HCT116 (cell line): ENCODE measurements at regions not wholly inside any gene's neighbourhood (a gene's known extent, or its start where the extent isn't known, plus 50 kb on each side); places are given as distances from the start of the nearest gene placed in this dataset.

Source experiments
- ATAC-seq: fragments of 200-7000 bp; cut with Tn5 transposase; 2 replicates; pipeline ENCODE4 v1.9.1; 2020; ENCODE audit warnings: mild to moderate bottlenecking, moderate library complexity
- BruUV-seq: library from RNA; stranded (reverse); fragments of 400-500 nt; replicated peaks from 2 replicates; lab custom pipeline; 2021; lab: Mats Ljungman, UMichigan
- CTCF ChIA-PET: fragments of 300-600 bp; sonication (Branson Sonifier 250); formaldehyde crosslinking; loops from one replicate; lab custom pipeline; 2021; ENCODE audit warnings: antibody characterized with exemption; lab: Charles Lee
- POLR2A ChIA-PET: fragments of 300-600, 350-600 bp; sonication (Branson Sonifier 250); formaldehyde crosslinking; loops from one replicate; lab custom pipeline; 2021; ENCODE audit warnings: antibody characterized with exemption; lab: Charles Lee
- RAD21 ChIA-PET, 2 experiments: fragments of 300-600 bp; sonication (Branson Sonifier 250); formaldehyde crosslinking; loops; one replicate each; lab custom pipeline; 2023; ENCODE audit warnings: low total read pairs in 2 of 2; ENCODE audit not compliant: uncharacterized antibody in 2 of 2, unreplicated experiment in 2 of 2, low non-redundant PET in 1 of 2; lab: Charles Lee
- DNase-seq: peaks from one replicate; pipeline ENCODE4 v3.0.0-alpha.2; 2010; ENCODE audit warnings: low read depth, low spot score
- H2AFZ ChIP-seq: fragments of 200-600 bp; shearing (Covaris generic), sonication (generic); 2 replicates; pipeline ENCODE4 v1.6.1; 2017; ENCODE audit warnings: low read depth, mixed run types, mixed read lengths, antibody characterized with exemption, low read length; ENCODE audit not compliant: poor library complexity, severe bottlenecking
- H3K27ac ChIP-seq: 2 replicates; pipeline ENCODE4 v1.5.1; 2012; ENCODE audit warnings: low read depth, low read length
- H3K27me3 ChIP-seq: fragments of 200-600 bp; sonication (generic); 2 replicates; pipeline ENCODE4 v1.6.1; 2016; ENCODE audit warnings: mixed run types, low read length, mixed read lengths; ENCODE audit not compliant: insufficient read depth
- H3K36me3 ChIP-seq, 2 experiments: fragments of 200-500 bp in 1 of 2; fragments of 200-600 bp in 1 of 2; sonication (Bioruptor generic) in 1 of 2; sonication (generic) in 1 of 2; 2 replicates each; pipeline versions ENCODE4 v1.5.1 to v1.6.1; 2014 to 2016; ENCODE audit warnings: low read length in 2 of 2, inconsistent platforms in 1 of 2, mixed read lengths in 1 of 2, mixed run types in 1 of 2; ENCODE audit not compliant: insufficient read depth in 2 of 2, control insufficient read depth in 1 of 2
- H3K4me1 ChIP-seq, 2 experiments: fragments of 200-600 bp in 1 of 2; sonication (generic) in 1 of 2; 2 replicates each; pipeline versions ENCODE4 v1.5.1 to v1.6.1; 2012 to 2017; ENCODE audit warnings: low read length in 2 of 2, inconsistent platforms in 1 of 2, mild to moderate bottlenecking in 1 of 2, mixed read lengths in 1 of 2, mixed run types in 1 of 2, moderate library complexity in 1 of 2; ENCODE audit not compliant: insufficient read depth in 2 of 2, control insufficient read depth in 1 of 2
- H3K4me2 ChIP-seq: fragments of 200-600 bp; sonication (generic); 2 replicates; pipeline ENCODE4 v1.6.1; 2017; ENCODE audit warnings: mixed run types, low read length, mixed read lengths
- H3K4me3 ChIP-seq, 2 experiments: fragments of 200-600 bp in 1 of 2; sonication (generic) in 1 of 2; replicated peaks in 1 of 2; 2 replicates each; pipeline ENCODE4 v1.5.1; 2011 to 2016; ENCODE audit warnings: low read length in 2 of 2, control low read depth in 1 of 2, low read depth in 1 of 2, mild to moderate bottlenecking in 1 of 2, mixed read lengths in 1 of 2, mixed run types in 1 of 2
- H3K79me2 ChIP-seq: fragments of 200-600 bp; sonication (generic); 2 replicates; pipeline ENCODE4 v1.6.1; 2017; ENCODE audit warnings: mild to moderate bottlenecking, mixed run types, low read length, moderate library complexity, mixed read lengths; ENCODE audit not compliant: insufficient read depth
- H3K9ac ChIP-seq: fragments of 200-600 bp; sonication (generic); 2 replicates; pipeline ENCODE4 v1.6.1; 2016; ENCODE audit warnings: low read length, mixed read lengths
- H3K9me2 ChIP-seq: fragments of 200-600 bp; sonication (generic), shearing (Covaris generic); 2 replicates; pipeline ENCODE4 v1.6.1; 2017; ENCODE audit warnings: mixed run types, mild to moderate bottlenecking, moderate library complexity; ENCODE audit not compliant: insufficient read depth
- H3K9me3 ChIP-seq, 2 experiments: fragments of 200-500 bp in 1 of 2; fragments of 200-600 bp in 1 of 2; sonication (Bioruptor generic) in 1 of 2; sonication (generic) in 1 of 2; 2 replicates each; pipeline ENCODE4 v1.6.1; 2014 to 2017; ENCODE audit warnings: low read length in 2 of 2, mixed read lengths in 2 of 2, inconsistent platforms in 1 of 2, low read depth in 1 of 2, mild to moderate bottlenecking in 1 of 2, mixed run types in 1 of 2, moderate library complexity in 1 of 2; ENCODE audit not compliant: control insufficient read depth in 1 of 2, insufficient read depth in 1 of 2
- H4K20me1 ChIP-seq: fragments of 200-600 bp; sonication (generic), shearing (Covaris generic); 2 replicates; pipeline ENCODE4 v1.6.1; 2017; ENCODE audit warnings: mixed run types, mild to moderate bottlenecking, moderate library complexity; ENCODE audit not compliant: insufficient read depth
- CEBPB ChIP-seq: IDR thresholded peaks from 2 replicates; pipeline ENCODE4 v1.6.1; 2012; ENCODE audit warnings: low read depth
- ELF1 ChIP-seq: IDR thresholded peaks from 2 replicates; pipeline ENCODE4 v1.6.1; 2012; ENCODE audit warnings: low read depth, borderline replicate concordance
- FOSL1 ChIP-seq: IDR thresholded peaks from 2 replicates; pipeline ENCODE4 v1.6.1; 2012; ENCODE audit warnings: low read depth
- POLR2A ChIP-seq: IDR thresholded peaks from 2 replicates; pipeline ENCODE4 v1.7.0; 2011; ENCODE audit warnings: borderline replicate concordance; ENCODE audit not compliant: insufficient read depth, insufficient read length; ENCODE audit errors: extremely low read depth
- POLR2AphosphoS5 ChIP-seq: IDR thresholded peaks from 2 replicates; pipeline ENCODE4 v1.6.1; 2011; ENCODE audit warnings: mild to moderate bottlenecking, low read depth, low read length, moderate library complexity
- RAD21 ChIP-seq: IDR thresholded peaks from 2 replicates; pipeline ENCODE4 v1.6.1; 2012; ENCODE audit warnings: low read depth, mild to moderate bottlenecking
- SRF ChIP-seq: IDR thresholded peaks from 2 replicates; pipeline ENCODE4 v1.6.1; 2012; ENCODE audit warnings: low read depth
- intact Hi-C: fragments of 100-400 bp; cut with micrococcal nuclease; formaldehyde crosslinking; loops from 2 replicates; pipeline ENCODE4 v1.10.0; 2022
- TF ChIP-seq, protein P1 (sequence below): IDR thresholded peaks from 2 replicates; pipeline ENCODE4 v1.6.1; 2012; ENCODE audit warnings: low read depth
- TF ChIP-seq, protein P2 (sequence below), 3 experiments: fragments of 200-600 bp in 1 of 3; sonication (generic) in 1 of 3; IDR thresholded peaks in 2 of 3; conservative IDR thresholded peaks in 1 of 3; 2 replicates each; pipeline ENCODE4 v1.5.1; 2012 to 2017; ENCODE audit warnings: low read depth in 2 of 3, low read length in 2 of 3, antibody characterized with exemption in 1 of 3, borderline replicate concordance in 1 of 3, control low read depth in 1 of 3, mild to moderate bottlenecking in 1 of 3, mixed read lengths in 1 of 3, mixed run types in 1 of 3, moderate library complexity in 1 of 3; ENCODE audit not compliant: insufficient read depth in 1 of 3
- TF ChIP-seq, protein P3 (sequence below): IDR thresholded peaks from 2 replicates; pipeline ENCODE4 v1.6.1; 2011; ENCODE audit warnings: mild to moderate bottlenecking, low read length, moderate library complexity; ENCODE audit not compliant: insufficient replicate concordance; ENCODE audit errors: extremely low read depth

DNA sequence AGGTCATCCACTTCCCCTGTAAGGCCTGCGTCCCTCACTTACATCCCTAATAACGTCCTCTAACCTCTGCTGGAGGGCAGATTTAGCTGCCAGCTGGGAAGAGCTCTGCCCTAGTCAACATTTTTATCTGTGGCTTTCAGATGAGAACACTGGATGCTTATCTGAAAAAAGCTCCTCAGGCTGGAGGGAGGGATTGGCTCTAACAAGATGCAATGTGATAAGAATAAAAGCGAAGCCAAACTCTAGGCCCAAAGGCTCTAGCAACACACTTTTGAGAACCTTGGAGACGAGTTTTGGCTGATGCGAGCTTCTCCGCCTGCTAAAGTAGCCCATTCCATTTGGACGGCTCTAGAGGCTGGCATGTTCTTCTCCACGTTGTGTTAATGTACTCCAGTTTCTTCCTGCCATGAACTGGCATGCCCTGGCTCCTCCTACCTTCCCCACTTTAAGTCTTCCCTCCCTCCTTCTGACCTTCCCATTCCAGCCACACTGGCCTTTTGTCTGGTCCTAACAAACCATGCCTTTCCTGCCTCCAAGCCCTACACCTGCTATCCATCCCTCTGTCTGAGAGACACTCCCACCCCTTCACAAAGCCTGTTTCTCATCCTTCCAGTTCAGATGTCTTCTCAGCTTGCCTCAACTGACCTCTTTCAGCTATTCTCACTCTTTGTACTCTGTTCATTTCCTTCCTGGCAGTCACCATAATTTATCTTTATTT, 62.5 kb upstream of the ATRNL1 start:
- no peak for DNase-seq
- Histone ChIP-seq H3K9me2 (no peaks in the 10 kb centered on the region), H3K79me2 (no peaks in the 10 kb centered on the region), H3K36me3 (no peaks in the 10 kb centered on the region), H3K9ac (no peak overlapping the region), H3K4me3 (no peak overlapping the region), H3K4me1 (no peaks in the 10 kb centered on the region), H3K27ac (no peak overlapping the region), H3K9me3 (no peaks in the 10 kb centered on the region), H4K20me1 (no peaks in the 10 kb centered on the region), H3K27me3 (no peaks in the 10 kb centered on the region), H3K4me2 (no peak overlapping the region), H2AFZ (no peak overlapping the region)
- TF ChIP-seq FOSL1 (no peak), POLR2A (no peak), RAD21 (no peak), ELF1 (no peak), SRF (no peak), CEBPB (no peak), POLR2AphosphoS5 (no peak)
- TF ChIP-seq, protein P1, sequence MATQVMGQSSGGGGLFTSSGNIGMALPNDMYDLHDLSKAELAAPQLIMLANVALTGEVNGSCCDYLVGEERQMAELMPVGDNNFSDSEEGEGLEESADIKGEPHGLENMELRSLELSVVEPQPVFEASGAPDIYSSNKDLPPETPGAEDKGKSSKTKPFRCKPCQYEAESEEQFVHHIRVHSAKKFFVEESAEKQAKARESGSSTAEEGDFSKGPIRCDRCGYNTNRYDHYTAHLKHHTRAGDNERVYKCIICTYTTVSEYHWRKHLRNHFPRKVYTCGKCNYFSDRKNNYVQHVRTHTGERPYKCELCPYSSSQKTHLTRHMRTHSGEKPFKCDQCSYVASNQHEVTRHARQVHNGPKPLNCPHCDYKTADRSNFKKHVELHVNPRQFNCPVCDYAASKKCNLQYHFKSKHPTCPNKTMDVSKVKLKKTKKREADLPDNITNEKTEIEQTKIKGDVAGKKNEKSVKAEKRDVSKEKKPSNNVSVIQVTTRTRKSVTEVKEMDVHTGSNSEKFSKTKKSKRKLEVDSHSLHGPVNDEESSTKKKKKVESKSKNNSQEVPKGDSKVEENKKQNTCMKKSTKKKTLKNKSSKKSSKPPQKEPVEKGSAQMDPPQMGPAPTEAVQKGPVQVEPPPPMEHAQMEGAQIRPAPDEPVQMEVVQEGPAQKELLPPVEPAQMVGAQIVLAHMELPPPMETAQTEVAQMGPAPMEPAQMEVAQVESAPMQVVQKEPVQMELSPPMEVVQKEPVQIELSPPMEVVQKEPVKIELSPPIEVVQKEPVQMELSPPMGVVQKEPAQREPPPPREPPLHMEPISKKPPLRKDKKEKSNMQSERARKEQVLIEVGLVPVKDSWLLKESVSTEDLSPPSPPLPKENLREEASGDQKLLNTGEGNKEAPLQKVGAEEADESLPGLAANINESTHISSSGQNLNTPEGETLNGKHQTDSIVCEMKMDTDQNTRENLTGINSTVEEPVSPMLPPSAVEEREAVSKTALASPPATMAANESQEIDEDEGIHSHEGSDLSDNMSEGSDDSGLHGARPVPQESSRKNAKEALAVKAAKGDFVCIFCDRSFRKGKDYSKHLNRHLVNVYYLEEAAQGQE = no peak
- TF ChIP-seq, protein P2, sequence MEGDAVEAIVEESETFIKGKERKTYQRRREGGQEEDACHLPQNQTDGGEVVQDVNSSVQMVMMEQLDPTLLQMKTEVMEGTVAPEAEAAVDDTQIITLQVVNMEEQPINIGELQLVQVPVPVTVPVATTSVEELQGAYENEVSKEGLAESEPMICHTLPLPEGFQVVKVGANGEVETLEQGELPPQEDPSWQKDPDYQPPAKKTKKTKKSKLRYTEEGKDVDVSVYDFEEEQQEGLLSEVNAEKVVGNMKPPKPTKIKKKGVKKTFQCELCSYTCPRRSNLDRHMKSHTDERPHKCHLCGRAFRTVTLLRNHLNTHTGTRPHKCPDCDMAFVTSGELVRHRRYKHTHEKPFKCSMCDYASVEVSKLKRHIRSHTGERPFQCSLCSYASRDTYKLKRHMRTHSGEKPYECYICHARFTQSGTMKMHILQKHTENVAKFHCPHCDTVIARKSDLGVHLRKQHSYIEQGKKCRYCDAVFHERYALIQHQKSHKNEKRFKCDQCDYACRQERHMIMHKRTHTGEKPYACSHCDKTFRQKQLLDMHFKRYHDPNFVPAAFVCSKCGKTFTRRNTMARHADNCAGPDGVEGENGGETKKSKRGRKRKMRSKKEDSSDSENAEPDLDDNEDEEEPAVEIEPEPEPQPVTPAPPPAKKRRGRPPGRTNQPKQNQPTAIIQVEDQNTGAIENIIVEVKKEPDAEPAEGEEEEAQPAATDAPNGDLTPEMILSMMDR (IDR thresholded peaks at IDR 0.05 in 2 of 3, conservative IDR thresholded peaks at IDR 0.05 in 1 of 3; ENCODE audit: borderline replicate concordance in 1 of 3, insufficient read depth in 1 of 3, low read depth in 2 of 3, low read length in 2 of 3) = no peak
- TF ChIP-seq, protein P3, sequence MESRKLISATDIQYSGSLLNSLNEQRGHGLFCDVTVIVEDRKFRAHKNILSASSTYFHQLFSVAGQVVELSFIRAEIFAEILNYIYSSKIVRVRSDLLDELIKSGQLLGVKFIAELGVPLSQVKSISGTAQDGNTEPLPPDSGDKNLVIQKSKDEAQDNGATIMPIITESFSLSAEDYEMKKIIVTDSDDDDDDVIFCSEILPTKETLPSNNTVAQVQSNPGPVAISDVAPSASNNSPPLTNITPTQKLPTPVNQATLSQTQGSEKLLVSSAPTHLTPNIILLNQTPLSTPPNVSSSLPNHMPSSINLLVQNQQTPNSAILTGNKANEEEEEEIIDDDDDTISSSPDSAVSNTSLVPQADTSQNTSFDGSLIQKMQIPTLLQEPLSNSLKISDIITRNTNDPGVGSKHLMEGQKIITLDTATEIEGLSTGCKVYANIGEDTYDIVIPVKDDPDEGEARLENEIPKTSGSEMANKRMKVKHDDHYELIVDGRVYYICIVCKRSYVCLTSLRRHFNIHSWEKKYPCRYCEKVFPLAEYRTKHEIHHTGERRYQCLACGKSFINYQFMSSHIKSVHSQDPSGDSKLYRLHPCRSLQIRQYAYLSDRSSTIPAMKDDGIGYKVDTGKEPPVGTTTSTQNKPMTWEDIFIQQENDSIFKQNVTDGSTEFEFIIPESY = no peak
- ChIA-PET CTCF (no interaction called here), RAD21 (interaction anchor here in 1 of 2 experiments (0.7 kb wide), 1 partner anchor 154 kb away, joined by 3 read pairs; no protein-coding TSS in a partner anchor), POLR2A (no interaction called here)
- peak; percentile 47 for ATAC-seq
- intact Hi-C loops = no loop called here
- BruUV-seq = no TSS peak
